Thyroid gland (tissue), 4 donors: ENCODE measurements at regions not wholly inside any gene's neighbourhood (a gene's known extent, or its start where the extent isn't known, plus 50 kb on each side); places are given as distances from the start of the nearest gene placed in this dataset.

Experiments
- DNase-seq, 2 donors: peaks; one replicate each; pipeline ENCODE4 v3.0.0-alpha.2; 2019
- H3K27ac ChIP-seq, 3 donors: fragments of 200-600 bp; sonication (generic); 1 replicate in 2 of 3; 2 replicates in 1 of 3; pipeline ENCODE4 v1.5.1; 2016 to 2019; ENCODE audit warnings: mild to moderate bottlenecking in 1 of 3, moderate library complexity in 1 of 3
- H3K27me3 ChIP-seq: fragments of 200-600 bp; sonication (generic); one replicate; pipeline ENCODE4 v1.5.1; 2019
- H3K36me3 ChIP-seq, 2 donors: fragments of 200-600 bp; sonication (generic); one replicate each; pipeline ENCODE4 v1.5.1; 2016 to 2019
- H3K4me1 ChIP-seq, 2 donors: fragments of 200-600 bp; sonication (generic); one replicate each; pipeline ENCODE4 v1.5.1; 2017 to 2019
- H3K4me3 ChIP-seq, 3 donors: fragments of 200-600 bp; sonication (generic); replicated peaks in 1 of 3; 1 replicate in 2 of 3; 2 replicates in 1 of 3; pipeline ENCODE4 v1.5.1; 2016; ENCODE audit warnings: mild to moderate bottlenecking in 1 of 3
- H3K9me3 ChIP-seq: fragments of 200-600 bp; sonication (generic); one replicate; pipeline ENCODE4 v1.5.1; 2017
- POLR2A ChIP-seq, 2 donors: fragments of 450-650 bp; IDR thresholded peaks; one replicate each; pipeline ENCODE4 v1.6.1; 2017; ENCODE audit warnings: antibody characterized with exemption in 2 of 2, mild to moderate bottlenecking in 2 of 2, moderate library complexity in 1 of 2
- WGBS, 2 donors: methylation state at CpG; one replicate each; pipeline ENCODE4 v1.1.5; 2017; 5-methylcytosine and 5-hydroxymethylcytosine counted together
- intact Hi-C: fragments of 100-400 bp; cut with DNase I; formaldehyde crosslinking; loops from one replicate; pipeline ENCODE4 v1.15.1; 2023
- TF ChIP-seq, protein P1 (sequence below), 6 experiments: fragments of 200-600 bp in 3 of 6; fragments of 450-650 bp in 3 of 6; sonication (generic) in 3 of 6; IDR thresholded peaks; one replicate each; pipeline ENCODE4 v1.5.1; 2016 to 2019; ENCODE audit warnings: antibody characterized with exemption in 6 of 6, mild to moderate bottlenecking in 2 of 6, inconsistent platforms in 1 of 6, moderate library complexity in 1 of 6

DNA sequence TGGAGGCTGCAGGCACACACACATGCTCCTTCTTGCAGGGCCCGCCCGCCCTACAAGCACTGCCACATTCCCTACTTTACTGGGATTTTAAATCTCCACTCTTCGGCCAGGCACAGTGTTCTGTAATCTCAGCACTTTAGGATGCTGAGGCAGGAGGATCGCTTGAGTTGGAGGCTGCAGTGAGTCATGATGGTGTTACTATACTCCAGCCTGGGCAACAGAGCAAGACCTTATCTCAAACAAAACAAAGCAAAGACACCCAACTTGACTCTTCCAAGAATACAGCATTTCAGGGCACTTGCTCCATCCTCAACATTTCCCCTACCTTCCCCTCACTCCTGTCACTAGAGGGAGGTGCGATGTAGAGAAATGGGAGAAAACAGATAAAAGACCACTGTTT, 194.0 kb downstream of the MYLK4 start:
- Histone ChIP-seq H3K36me3 (no peaks in the 10 kb centered on the region), H3K9me3 (no peaks in the 10 kb centered on the region), H3K27me3 (no peaks in the 10 kb centered on the region), H3K27ac (no peak overlapping the region), H3K4me3 (no peak overlapping the region), H3K4me1 (no peaks in the 10 kb centered on the region)
- intact Hi-C loops, result no loop called here
- TF ChIP-seq, protein P1, sequence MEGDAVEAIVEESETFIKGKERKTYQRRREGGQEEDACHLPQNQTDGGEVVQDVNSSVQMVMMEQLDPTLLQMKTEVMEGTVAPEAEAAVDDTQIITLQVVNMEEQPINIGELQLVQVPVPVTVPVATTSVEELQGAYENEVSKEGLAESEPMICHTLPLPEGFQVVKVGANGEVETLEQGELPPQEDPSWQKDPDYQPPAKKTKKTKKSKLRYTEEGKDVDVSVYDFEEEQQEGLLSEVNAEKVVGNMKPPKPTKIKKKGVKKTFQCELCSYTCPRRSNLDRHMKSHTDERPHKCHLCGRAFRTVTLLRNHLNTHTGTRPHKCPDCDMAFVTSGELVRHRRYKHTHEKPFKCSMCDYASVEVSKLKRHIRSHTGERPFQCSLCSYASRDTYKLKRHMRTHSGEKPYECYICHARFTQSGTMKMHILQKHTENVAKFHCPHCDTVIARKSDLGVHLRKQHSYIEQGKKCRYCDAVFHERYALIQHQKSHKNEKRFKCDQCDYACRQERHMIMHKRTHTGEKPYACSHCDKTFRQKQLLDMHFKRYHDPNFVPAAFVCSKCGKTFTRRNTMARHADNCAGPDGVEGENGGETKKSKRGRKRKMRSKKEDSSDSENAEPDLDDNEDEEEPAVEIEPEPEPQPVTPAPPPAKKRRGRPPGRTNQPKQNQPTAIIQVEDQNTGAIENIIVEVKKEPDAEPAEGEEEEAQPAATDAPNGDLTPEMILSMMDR (IDR thresholded peaks at IDR 0.05), result no peak
- no peak for TF ChIP-seq POLR2A (IDR thresholded peaks at IDR 0.05)
- no peak for DNase-seq
- WGBS, 2 donors, result 90 to 93% methylated on average over 5 of the region's 5 CpGs

DNA sequence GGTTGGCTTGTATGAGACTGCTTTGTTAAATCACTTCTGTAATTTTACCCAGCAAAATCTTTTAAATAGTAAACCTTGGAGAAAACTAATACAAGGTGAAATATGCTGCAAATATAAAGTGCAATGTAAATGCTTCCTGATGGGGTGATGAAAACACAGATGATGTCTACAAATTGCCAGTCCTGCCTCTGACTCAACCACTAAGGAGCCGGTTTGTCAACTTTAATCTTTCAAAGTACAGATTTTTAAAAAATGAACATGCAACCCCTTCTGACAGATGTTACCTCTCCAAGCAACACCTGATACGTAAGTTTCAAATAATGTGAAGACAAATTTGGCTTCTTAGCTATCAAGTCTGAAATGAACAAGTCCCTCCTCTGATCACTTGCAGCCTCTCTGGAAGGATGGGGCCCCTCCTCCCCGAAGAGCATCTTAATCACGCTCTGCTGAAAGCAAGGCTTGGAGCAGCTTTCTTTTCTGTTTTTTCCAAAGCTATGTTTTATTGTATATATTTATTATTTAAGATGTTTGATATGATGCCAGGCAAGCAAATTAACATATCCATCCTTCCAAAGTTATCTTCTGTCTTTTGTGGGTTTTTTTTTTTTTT, 196.0 kb downstream of the MYLK4 start:
- no peaks in the 10 kb centered on the region for H3K4me1 ChIP-seq
- WGBS, 2 donors, result 46 to 62% methylated on average over 4 of the region's 4 CpGs
- no peaks in the 10 kb centered on the region for H3K27me3 ChIP-seq
- no peaks in the 10 kb centered on the region for H3K9me3 ChIP-seq
- TF ChIP-seq, protein P1 (IDR thresholded peaks at IDR 0.05), result no peak
- TF ChIP-seq POLR2A (IDR thresholded peaks at IDR 0.05), result no peak
- no peaks in the 10 kb centered on the region for H3K36me3 ChIP-seq
- DNase-seq, result no peak
- intact Hi-C loops, result no loop called here
- H3K4me3 ChIP-seq, result no peak overlapping the region
- H3K27ac ChIP-seq, result no peak overlapping the region

DNA sequence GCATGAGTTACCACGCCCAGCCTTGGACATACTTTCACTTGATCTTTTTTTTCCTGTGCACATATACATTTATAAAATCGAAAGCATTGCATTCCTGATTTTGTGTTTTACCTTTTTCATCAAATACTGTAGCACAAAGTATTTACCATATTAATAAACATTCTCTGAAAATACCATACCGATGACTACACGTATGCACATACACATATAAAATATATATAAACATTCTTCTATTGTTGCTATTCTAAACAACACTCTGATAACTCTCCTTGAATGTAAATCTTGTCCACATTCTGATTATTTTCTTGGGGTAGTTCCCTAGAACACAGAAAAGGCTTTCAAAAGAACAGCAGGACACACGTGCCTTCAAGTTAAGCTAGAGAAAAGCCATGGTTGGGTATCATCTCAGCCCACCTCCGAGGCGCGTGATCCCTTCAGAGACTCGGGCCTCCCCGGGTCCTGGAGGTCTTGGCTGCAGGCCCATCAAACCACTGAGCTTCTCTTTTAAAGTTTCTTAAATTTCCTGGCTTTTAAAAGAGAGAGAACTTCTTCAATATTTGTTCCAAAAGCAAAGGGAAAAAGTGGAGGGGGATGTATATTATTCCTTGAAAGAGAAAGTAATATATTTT, 198.1 kb downstream of the MYLK4 start:
- intact Hi-C loops, result no loop called here
- Histone ChIP-seq H3K9me3 (no peaks in the 10 kb centered on the region), H3K36me3 (no peaks in the 10 kb centered on the region), H3K4me1 (no peaks in the 10 kb centered on the region), H3K4me3 (no peak overlapping the region), H3K27me3 (no peaks in the 10 kb centered on the region), H3K27ac (no peak overlapping the region)
- TF ChIP-seq, protein P1 (IDR thresholded peaks at IDR 0.05), result no peak
- TF ChIP-seq POLR2A (IDR thresholded peaks at IDR 0.05), result no peak
- WGBS, 2 donors, result 77 to 83% methylated on average over 10 of the region's 10 CpGs
- no peak for DNase-seq

DNA sequence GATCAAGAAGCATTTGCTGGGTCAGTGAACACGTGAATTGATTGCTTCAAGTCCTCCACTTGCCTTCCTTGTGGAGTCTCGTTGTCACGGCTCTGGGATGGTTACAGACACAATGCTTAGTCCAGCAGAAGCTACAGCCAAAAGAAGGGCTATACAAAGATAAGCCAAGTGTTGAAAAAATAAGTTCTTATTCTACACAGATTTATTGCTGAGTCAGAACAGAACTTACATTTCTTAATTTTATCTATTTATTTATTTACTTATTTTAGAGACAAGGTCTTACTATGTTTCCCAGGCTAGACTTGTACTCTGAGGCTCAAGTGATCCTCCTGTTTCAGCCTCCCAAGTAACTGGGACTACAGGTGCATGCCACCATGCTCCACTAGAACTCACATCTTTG, 199.0 kb downstream of the MYLK4 start:
- intact Hi-C loops, result no loop called here
- H3K9me3 ChIP-seq, result no peaks in the 10 kb centered on the region
- no peak overlapping the region for H3K4me3 ChIP-seq
- no peak overlapping the region for H3K27ac ChIP-seq
- WGBS, 2 donors, result 51 to 58% methylated on average over 3 of the region's 3 CpGs
- no peak for TF ChIP-seq POLR2A (IDR thresholded peaks at IDR 0.05)
- TF ChIP-seq, protein P1 (IDR thresholded peaks at IDR 0.05), result no peak
- no peaks in the 10 kb centered on the region for H3K4me1 ChIP-seq
- no peaks in the 10 kb centered on the region for H3K27me3 ChIP-seq
- no peak for DNase-seq
- H3K36me3 ChIP-seq, result no peaks in the 10 kb centered on the region

DNA sequence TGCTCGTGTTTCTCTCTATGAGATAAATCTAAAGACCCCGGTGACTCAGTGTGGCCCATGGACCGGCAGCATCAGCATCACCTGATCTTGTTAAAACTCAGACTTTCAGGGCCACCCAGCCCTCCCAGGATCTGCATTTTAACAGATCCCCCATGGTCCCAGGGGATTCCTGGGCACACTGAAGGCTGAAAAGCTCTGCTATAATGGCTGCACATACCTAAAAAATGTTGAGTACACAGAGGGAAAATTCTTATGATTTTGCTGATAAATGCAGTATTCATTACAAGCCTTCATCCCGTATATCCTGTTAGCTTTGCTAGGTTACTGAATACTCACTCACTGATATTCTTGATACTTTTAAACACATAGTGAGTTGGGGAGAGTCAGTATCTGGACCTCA, 200.5 kb downstream of the MYLK4 start:
- no peaks in the 10 kb centered on the region for H3K36me3 ChIP-seq
- TF ChIP-seq, protein P1 (IDR thresholded peaks at IDR 0.05), result no peak
- no peak for TF ChIP-seq POLR2A (IDR thresholded peaks at IDR 0.05)
- 71 to 80% methylated on average over 4 of the region's 4 CpGs for WGBS, 2 donors

More for the DNA sequence above, 200.5 kb downstream of the MYLK4 start:
- DNase-seq, result no peak
- Histone ChIP-seq H3K9me3 (no peaks in the 10 kb centered on the region), H3K4me1 (no peaks in the 10 kb centered on the region), H3K4me3 (no peak overlapping the region), H3K27me3 (no peaks in the 10 kb centered on the region), H3K27ac (no peak overlapping the region)
- intact Hi-C loops, result no loop called here
